Putamen (tissue), 1 donor: ENCODE measurements at regions not wholly inside any gene's neighbourhood (a gene's known extent, or its start where the extent isn't known, plus 50 kb on each side); places are given as distances from the start of the nearest gene placed in this dataset.
A peak's percentile ranks its signal among the peaks of the same experiment; 100 is the strongest.
"Not testable (repeated sequence)": the region's sequence is repeated elsewhere in the genome, so short reads cannot be mapped to it uniquely, and the experiment has no call there.

Experiments
- DNase-seq: peaks from one replicate; pipeline ENCODE4 v3.0.0-alpha.2; 2016; ENCODE audit warnings: low spot score

GRCh38 chr5:90133941-90134340, 275.6 kb downstream of the CETN3 start:
- no peak for DNase-seq

DNA sequence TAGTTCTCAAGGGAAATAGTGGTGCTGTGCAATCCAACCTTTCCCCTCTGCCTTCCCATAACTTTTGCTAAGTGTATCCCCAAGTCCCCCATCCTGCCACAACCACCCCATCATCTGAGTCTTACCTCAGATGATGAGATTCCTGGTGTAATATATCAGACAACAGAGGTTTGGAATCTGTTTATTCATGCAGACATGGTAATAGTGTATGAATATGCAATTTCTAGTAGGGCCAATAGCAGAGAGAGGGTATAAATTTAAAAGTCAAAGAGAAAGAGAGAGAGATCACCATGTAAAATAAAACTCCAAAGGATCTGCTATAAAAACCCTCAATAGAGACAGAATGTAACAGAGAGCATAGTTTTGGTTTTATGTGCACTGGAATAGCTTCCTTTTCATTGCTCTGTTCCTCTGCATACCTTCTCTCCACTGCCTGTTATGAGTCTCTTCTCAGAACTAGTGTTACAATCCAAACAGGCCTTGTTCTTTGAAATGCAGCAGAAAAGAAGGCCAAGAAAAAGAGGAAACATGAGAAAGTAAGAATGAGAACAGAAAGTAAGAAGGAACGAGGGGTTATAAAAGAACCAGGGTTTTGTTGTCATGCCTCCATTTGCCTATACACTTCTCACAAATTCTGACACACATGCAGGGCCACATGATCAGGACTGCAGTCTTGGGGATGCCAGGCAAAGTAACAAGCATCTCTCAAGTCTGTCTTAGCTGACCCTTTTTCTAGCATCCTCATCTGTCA, 278.0 kb downstream of the CETN3 start:
- DNase-seq, result peak; percentile 7

GRCh38 chr5:90128551-90128950, 281.0 kb downstream of the CETN3 start:
- DNase-seq, result no peak

GRCh38 chr5:90119531-90119971, 290.0 kb downstream of the CETN3 start:
- DNase-seq, result no peak

GRCh38 chr5:90117005-90117404, 292.6 kb downstream of the CETN3 start:
- no peak for DNase-seq

DNA sequence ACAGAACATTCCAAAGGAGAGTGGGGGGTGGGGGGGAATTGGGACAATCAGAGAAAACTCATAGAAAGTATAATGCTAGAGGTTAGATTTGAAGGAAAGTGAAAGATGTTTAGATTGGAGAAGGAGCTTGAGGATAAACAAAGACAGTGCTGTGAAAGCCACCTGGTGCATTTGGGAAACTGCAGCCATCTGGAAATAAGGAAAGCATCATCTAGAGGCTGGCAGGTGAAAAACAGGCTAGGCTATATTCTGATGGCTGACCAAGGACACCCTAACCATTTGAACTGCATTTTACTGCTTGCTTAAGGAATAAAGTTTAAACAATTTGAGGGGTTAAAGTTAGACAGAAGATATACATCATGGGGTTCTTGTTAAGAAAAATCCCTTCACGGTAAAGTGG, 296.4 kb downstream of the CETN3 start:
- DNase-seq, result no peak

GRCh38 chr5:90112033-90112692, 297.4 kb downstream of the CETN3 start:
- DNase-seq, result no peak

DNA sequence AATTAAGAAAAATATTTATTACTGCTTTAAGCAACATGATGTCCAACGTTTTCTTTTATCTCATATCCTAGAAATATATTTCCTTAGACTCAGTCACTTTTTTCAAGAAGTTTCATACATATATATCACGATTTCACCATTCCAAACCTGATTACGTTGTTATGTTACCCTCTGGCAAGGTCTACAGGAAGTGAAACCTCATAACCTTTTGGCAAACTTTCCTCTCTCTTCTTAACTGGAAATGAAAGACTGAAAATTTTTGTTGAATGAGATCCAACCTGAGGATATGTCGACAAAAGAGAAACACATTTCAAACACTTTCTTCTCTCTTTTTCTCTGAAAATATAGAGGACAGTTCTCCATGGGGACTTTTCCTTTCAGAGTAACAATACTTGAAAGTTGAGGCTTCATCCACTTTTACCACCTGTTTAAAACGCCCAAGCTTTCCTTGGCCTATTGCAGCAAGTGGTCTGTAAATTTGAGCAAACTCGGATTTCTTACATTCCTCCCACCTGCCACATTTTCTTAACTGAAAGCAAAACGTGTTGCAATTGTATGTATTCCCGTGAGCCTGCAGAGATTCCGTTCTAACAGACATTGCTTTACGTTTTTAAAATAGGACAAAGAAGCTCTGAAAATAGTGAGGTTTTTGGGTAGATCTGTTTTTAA, 298.1 kb downstream of the CETN3 start:
- no peak for DNase-seq

GRCh38 chr5:90109285-90109684, 300.3 kb downstream of the CETN3 start:
- no peak for DNase-seq

DNA sequence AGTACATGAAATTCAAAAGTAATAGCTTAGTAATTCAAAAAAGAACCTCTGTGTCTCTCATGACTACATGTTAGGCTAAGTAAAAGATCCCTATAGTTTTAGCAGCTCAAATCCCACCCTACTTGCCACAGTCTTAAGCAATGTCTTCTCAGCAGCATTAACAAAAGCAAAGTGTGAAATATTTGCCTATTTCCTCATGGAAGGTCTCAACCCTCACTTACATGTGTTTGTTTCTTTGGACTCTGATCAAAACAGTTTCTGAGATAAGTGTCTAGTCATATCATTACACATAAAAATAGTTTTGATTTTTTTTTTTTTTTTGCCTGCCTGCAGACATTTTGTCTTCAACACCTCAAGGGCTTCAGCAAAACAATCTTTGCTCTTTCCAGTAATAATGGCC, 310.5 kb downstream of the CETN3 start:
- DNase-seq, result no peak

DNA sequence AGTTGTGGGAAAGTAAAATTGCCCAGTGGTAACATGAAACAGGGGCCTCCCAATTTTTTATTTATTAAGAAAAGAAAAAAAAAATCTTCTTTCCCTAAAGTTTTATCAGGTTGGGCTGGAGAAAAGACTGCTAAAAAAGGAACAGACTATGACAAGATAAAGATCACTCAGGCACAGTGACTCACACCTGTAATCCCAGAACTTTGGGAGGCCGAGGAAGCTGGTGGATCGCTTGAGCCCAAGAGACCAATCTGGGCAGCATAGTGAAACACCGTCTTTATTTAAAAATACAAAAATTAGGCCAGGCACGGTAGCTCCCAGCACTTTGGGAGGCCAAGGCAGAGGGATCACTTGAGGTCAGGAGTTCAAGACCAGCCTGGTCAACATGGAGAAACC, 312.5 kb downstream of the CETN3 start:
- DNase-seq, result no peak

- peak; percentile 19 for DNase-seq
Measured at GRCh38 chr5:90096415-90097081, 313.0 kb downstream of the CETN3 start.

DNA sequence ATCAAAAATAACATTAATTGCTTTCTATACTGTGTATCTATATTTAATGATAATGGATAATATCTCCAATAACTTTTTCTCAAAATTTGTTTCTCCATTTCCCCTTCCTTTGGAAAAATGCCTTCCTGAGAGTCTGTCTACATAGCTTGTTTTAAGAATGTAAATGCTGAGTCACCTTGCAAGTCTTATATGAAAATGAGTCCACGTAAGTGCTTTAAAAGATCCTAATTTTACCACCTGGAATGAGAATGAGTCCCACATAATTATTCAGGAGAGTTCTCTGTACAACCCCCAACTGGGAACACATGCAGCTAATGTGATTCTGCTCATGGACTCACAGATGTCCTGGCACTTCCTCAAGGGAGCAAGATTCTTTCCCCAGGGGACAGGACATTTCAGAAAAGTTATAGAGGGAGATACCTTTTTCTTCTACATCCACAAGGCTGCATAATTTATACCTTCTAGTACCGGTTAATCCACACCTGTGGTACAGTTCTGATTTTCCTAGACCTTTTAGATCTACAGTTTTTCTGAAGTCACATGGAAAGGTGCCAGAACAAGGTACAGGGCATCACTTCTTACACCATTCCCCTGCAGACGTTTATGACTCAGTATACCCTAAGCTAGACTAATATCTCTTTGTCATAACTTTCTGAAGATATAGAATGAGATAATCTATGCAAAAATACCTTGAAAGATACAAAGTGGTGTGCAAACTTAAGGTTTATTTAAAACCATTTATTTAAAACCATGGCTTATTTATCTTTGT, 314.1 kb downstream of the CETN3 start:
- no peak for DNase-seq

GRCh38 chr5:90093751-90094485, 315.6 kb downstream of the CETN3 start:
- DNase-seq, result no peak

- DNase-seq, result no peak
Measured at GRCh38 chr5:90092734-90093133, 316.8 kb downstream of the CETN3 start.

DNA sequence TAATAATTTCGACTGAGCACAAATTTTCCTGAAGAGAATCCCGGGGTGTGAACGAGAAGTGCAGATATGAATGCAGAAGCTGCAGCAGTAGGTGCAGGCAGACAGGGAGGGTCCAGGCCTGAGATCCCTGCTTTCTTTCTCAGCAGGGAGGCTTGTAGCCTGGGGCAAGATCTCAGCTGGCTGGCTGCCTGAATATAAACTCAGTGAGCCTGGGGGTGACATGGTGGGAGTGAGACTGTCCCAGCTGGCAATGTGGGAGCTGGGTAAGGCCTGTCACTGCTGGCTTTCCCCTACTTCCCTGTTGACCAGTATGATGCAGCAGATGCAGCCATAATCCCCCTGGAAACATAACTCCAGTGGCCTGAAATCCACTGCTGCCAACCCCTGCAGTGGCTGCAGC, 325.2 kb downstream of the CETN3 start:
- DNase-seq, result no peak

DNA sequence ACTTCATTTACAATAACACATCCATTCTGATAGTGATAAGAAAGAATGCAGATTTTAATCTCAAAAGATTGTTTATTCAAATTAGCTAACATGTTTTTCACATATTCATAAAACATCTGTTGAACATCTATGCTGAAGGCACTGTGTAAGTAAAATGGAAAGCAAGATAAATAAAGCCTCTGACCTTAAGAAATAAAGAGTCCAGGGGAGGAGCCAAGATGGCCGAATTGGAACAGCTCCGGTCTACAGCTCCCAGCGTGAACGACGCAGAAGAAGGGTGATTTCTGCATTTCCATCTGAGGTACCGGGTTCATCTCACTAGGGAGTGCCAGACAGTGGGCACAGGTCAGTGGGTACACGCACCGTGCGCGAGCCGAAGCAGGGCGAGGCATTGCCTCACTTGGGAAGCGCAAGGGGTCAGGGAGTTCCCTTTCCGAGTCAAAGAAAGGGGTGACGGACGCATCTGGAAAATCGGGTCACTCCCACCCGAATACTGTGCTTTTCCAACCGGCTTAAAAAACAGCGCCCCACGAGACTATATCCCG, 336.5 kb downstream of the CETN3 start:
- DNase-seq, result not testable (repeated sequence)

GRCh38 chr5:90071656-90072055, 337.9 kb downstream of the CETN3 start:
- DNase-seq, result no peak

GRCh38 chr5:90071066-90071465, 338.5 kb downstream of the CETN3 start:
- DNase-seq, result no peak

GRCh38 chr5:90066920-90067319, 342.6 kb downstream of the CETN3 start:
- DNase-seq, result no peak
